Suprapubic skin (tissue), 4 donors: ENCODE measurements at regions not wholly inside any gene's neighbourhood (a gene's known extent, or its start where the extent isn't known, plus 50 kb on each side); places are given as distances from the start of the nearest gene placed in this dataset.
"Not testable (repeated sequence)": the region's sequence is repeated elsewhere in the genome, so short reads cannot be mapped to it uniquely, and the experiment has no call there.

ENCODE experiments used
- DNase-seq, 2 donors: peaks; one replicate each; pipeline ENCODE4 v3.0.0-alpha.2; 2019; ENCODE audit warnings: low spot score in 2 of 2
- H3K27ac ChIP-seq: fragments of 200-600 bp; sonication (generic); one replicate; pipeline ENCODE4 v1.5.1; 2019
- H3K27me3 ChIP-seq: fragments of 200-600 bp; sonication (generic); one replicate; pipeline ENCODE4 v1.5.1; 2019
- H3K36me3 ChIP-seq: fragments of 200-600 bp; sonication (generic); one replicate; pipeline ENCODE4 v1.5.1; 2019
- H3K4me1 ChIP-seq: fragments of 200-600 bp; sonication (generic); one replicate; pipeline ENCODE4 v1.5.1; 2019
- H3K4me3 ChIP-seq: fragments of 200-600 bp; sonication (generic); one replicate; pipeline ENCODE4 v1.5.1; 2019; ENCODE audit warnings: mild to moderate bottlenecking
- H3K9me3 ChIP-seq: fragments of 200-600 bp; sonication (generic); one replicate; pipeline ENCODE4 v1.5.1; 2019
- WGBS: methylation state at CpG from one replicate; pipeline ENCODE4 v1.1.5; 2018; 5-methylcytosine and 5-hydroxymethylcytosine counted together
- TF ChIP-seq, protein P1 (sequence below), 2 donors: fragments of 200-600 bp in 1 of 2; fragments of 450-650 bp in 1 of 2; sonication (generic) in 1 of 2; IDR thresholded peaks; one replicate each; pipeline ENCODE4 v1.5.1; 2016 to 2019; ENCODE audit warnings: antibody characterized with exemption in 2 of 2, mild to moderate bottlenecking in 1 of 2, moderate library complexity in 1 of 2

DNA sequence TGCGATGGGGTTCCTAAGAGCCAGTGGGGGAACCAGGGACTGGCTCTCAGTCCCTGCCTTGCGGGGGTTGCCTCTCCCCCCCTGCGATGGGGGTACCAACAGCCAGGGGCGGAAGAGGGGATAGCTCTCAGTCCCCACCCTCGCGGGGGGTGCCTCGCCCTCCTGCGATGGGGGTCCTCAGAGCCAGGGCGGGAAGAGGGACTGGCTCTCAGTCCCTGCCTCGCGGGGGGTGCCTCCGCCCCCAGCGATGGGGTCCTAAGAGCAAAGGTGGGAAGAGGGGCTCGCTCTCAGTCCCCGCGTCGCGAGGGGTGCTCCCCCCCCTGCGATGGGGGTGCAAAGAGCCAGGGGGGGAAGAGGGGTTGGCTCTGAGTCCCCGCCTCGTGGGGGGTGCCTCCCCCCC lies 162.0 kb downstream of the ATP6V0E2 start:
- 97% methylated on average over 6 of the region's 21 CpGs for WGBS
- not testable (repeated sequence) for DNase-seq, H3K4me3 ChIP-seq, H3K27ac ChIP-seq, H3K4me1 ChIP-seq, H3K36me3 ChIP-seq, H3K9me3 ChIP-seq
- H3K27me3 ChIP-seq = peaks cover 12% of the 10 kb centered on the region

DNA sequence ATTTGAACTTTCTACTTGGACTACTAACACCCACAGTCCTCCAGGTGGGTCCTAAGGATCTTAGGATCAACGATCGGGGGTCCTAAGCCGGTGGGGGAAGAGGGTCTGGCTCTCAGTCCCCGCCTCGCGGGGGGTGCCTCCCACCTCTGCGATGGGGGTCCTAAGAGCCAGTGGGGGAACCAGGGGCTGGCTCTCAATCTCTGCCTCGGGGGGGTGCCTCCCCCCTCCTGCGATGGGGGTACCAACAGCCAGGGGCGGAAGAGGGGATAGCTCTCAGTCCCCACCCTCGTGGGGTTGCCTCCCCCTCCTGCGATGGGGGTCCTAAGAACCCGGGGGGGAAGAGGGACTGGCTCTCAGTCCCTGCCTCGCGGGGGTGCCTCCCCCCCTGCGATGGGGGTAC lies 165.3 kb downstream of the ATP6V0E2 start:
- WGBS = no CpG with 5 or more reads among the region's 16 CpGs

DNA sequence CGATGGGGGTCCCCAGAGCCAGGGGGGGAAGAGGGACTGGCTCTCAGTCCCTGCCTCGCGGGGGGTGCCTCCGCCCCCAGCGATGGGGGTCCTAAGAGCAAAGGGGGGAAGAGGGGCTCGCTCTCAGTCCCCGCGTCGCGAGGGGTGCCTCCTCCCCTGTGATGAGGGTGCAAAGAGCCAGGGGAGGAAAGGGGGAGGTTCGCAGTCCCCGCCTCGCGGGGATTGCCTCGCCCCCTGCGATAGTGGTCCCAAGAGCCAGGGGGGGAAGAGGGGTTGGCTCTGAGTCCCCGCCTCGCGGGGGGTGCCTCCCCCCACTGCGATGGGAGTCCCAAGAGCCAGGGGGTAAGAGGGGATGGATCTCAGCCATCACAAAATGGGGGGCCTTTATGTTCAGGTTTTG lies 168.5 kb downstream of the ATP6V0E2 start:
- not testable (repeated sequence) for H3K4me3 ChIP-seq, DNase-seq, H3K27ac ChIP-seq, H3K4me1 ChIP-seq, H3K36me3 ChIP-seq, H3K9me3 ChIP-seq
- no CpG with 5 or more reads among the region's 20 CpGs for WGBS
- H3K27me3 ChIP-seq = peaks cover 16% of the 10 kb centered on the region

More for the DNA sequence above, 165.3 kb downstream of the ATP6V0E2 start:
- H3K4me1 ChIP-seq, H3K36me3 ChIP-seq, H3K4me3 ChIP-seq, H3K27ac ChIP-seq, DNase-seq, H3K9me3 ChIP-seq: not testable (repeated sequence)
- H3K27me3 ChIP-seq = peaks cover 12% of the 10 kb centered on the region

DNA sequence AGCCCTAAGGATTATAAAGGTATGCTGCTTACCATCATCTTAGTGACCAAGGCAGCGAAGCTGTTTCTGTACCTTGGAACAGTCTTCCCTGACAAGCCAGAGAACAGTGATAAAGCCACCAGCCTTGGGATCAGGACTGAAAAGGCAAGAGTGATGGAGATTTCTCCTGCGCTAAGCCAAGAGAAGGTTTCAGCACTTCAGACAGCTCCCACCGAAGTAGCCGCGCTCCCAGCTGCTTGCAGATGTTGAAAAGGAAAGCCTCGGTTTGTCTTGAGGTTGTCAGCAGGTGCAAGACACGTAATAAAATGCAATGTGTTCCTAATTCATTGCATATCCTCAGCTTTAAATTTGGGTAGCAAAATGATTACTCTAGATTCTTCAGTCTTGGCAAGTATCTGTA lies 171.0 kb downstream of the ATP6V0E2 start:
- Histone ChIP-seq H3K4me1 (peaks cover 22% of the 10 kb centered on the region), H3K27me3 (peaks cover 23% of the 10 kb centered on the region)
- not testable (repeated sequence) for DNase-seq, H3K4me3 ChIP-seq, H3K9me3 ChIP-seq, H3K27ac ChIP-seq, H3K36me3 ChIP-seq
- 11% methylated on average over 7 of the region's 7 CpGs for WGBS

DNA sequence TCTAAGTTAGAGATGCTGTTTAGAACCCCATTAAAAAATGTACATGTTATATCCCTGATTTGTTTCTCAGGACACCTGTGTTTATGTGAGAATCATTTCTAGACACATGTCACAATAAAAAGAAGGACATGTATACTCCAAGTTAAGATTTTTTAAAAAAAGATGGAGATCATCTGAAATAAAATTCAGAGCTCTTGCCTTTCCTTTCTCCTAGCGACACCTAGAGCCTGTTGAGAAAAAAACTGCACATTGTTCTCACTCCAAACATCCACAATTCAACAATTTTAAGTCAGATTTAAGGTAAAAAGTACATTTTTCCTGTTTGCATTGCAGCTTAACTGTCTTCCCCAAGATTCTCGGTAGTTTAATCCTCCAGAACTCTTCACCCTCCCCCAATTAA lies 171.8 kb downstream of the ATP6V0E2 start:
- Histone ChIP-seq H3K27me3 (peaks cover 23% of the 10 kb centered on the region), H3K4me1 (peaks cover 22% of the 10 kb centered on the region)
- H3K36me3 ChIP-seq, H3K4me3 ChIP-seq, H3K27ac ChIP-seq, DNase-seq, H3K9me3 ChIP-seq: not testable (repeated sequence)
- WGBS = 45% methylated on average over 2 of the region's 2 CpGs

DNA sequence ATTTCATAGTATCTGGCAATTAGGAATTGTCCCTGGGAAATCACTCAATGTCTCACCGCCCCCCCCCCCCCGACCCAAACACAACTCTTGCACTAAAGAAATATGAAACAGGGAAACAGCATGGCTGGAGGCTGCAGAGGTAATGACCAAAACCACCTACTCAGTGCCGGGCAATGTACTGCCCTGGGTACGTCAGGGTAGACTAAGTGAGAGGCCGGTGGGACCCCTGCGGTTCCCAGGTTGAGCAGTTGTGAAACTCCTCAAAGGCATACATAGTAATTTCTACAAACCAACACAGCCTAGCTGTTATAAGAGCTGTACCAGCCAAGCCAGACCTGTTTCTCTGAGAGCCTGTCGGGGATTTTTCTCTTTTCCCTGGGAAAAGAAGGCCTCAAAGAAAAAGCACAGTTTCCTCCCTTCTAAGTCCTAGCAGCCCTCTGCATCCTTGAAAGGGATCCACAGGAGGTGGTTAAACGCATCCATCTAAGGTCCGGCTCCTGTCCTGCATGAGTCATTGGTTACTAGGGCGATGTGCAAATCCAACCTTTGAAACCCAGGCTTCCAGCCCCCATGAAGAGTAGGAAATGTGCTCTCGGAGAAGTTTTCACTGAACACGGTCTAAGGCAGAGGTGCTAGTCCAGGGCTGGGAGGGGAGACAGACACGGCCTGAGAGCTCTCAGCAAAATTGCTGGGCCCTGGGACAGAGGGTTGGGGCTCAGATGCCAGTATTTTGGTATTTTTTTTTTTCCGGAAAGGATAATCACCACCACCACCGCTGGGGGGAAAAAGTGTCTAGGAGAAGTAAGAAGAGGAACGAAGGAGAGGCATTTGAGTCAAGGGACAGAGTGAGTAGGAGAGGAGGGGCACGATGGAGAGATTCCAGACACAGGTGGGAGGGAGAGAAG lies 172.8 kb downstream of the ATP6V0E2 start:
- not testable (repeated sequence) for H3K36me3 ChIP-seq, H3K27ac ChIP-seq, H3K4me3 ChIP-seq, DNase-seq, H3K9me3 ChIP-seq
- H3K27me3 ChIP-seq = peaks cover 23% of the 10 kb centered on the region
- H3K4me1 ChIP-seq = peaks cover 22% of the 10 kb centered on the region
- 29% methylated on average over 9 of the region's 17 CpGs for WGBS

DNA sequence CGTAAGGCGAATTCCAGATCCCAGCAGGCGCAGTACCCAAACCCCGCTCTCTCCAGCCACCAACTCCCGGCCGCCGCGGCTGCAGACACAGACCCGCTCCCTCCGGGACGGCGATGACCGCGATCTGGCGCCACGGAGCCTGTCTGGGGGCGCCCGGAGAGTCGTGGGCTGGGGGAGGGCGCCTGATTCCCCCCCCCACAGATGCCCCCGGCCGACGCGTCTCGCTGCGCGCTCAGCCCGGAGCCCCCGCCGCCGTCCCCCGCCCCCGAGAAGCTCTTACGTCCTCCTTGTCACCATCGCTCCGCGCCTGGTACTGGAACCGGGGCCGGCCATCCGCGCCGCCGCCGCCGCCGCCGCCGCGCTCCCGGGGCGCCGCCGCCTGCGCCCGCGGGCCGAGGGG lies 173.6 kb downstream of the ATP6V0E2 start:
- Histone ChIP-seq H3K4me3 (peak overlapping the region; percentile 55), H3K27me3 (peaks cover 23% of the 10 kb centered on the region), H3K4me1 (peaks cover 22% of the 10 kb centered on the region)
- 0% methylated on average over 2 of the region's 57 CpGs for WGBS
- not testable (repeated sequence) for H3K9me3 ChIP-seq, H3K27ac ChIP-seq, DNase-seq, H3K36me3 ChIP-seq

DNA sequence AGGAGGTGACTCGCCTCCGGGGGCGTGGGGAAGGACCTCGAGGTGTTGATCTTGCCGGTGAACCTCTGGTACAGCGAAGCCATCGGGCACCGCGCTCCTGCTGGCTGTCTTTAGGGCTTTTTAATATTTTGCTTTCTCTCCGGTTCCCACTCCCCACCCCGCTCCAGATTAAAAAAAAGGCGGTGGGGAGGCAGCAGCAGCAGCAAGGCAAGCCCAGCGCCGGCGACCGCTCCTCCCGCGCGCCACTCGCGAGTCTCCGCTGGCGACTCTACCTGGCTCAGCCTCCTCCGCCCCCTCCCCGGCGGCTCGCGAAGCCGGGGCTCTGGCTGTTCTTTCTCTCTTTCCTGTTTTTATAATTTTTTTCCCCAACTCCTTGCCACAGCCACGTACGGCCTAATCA lies 174.0 kb downstream of the ATP6V0E2 start:
- WGBS = 2% methylated on average over 22 of the region's 31 CpGs
- not testable (repeated sequence) for H3K36me3 ChIP-seq, H3K9me3 ChIP-seq, DNase-seq, H3K27ac ChIP-seq
- H3K4me1 ChIP-seq = peaks cover 22% of the 10 kb centered on the region
- peaks cover 23% of the 10 kb centered on the region for H3K27me3 ChIP-seq
- H3K4me3 ChIP-seq = peak overlapping the region; percentile 55

DNA sequence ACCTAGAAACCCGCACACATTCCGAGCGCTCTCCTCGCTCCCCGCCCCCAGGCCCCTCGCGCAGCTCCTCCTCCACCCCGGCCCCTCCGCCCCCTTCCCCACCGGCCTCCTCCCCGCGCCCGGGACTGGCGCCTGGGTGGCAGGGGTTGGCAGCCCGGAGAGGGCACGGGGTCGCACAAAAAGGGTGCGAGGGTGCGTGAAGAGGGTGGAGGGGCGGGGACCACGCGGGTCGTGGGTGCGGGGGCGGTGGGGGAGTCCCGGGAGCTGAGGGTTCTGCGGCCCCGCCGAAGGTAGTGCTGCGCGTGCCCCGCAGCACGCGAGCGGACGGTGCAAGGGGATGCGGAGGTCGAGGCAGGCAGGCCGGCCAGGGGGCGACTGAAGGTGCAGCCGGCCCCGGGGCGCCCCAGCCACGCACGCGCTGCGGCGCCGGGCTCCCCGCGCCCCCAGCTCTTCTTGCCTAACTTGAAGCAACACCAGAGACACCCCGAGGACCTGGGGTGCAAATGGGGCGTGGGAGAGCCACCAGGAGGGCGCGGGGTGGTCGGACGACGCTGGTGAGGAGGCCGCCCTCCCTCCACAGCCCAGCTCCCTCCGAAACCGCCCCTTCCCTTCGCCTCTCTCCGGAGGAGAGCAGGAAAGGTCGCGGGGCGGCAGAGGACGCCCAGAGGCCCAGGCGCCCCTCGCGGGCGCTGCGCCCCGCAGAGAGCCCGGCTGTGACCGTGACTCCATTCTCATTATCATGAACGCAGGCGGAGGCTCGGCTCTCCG lies 174.7 kb downstream of the ATP6V0E2 start:
- not testable (repeated sequence) for H3K9me3 ChIP-seq, H3K36me3 ChIP-seq, H3K27ac ChIP-seq, DNase-seq
- peaks cover 22% of the 10 kb centered on the region for H3K4me1 ChIP-seq
- peaks cover 23% of the 10 kb centered on the region for H3K27me3 ChIP-seq
- 0% methylated on average over 7 of the region's 79 CpGs for WGBS
- H3K4me3 ChIP-seq = peak overlapping the region; percentile 55

DNA sequence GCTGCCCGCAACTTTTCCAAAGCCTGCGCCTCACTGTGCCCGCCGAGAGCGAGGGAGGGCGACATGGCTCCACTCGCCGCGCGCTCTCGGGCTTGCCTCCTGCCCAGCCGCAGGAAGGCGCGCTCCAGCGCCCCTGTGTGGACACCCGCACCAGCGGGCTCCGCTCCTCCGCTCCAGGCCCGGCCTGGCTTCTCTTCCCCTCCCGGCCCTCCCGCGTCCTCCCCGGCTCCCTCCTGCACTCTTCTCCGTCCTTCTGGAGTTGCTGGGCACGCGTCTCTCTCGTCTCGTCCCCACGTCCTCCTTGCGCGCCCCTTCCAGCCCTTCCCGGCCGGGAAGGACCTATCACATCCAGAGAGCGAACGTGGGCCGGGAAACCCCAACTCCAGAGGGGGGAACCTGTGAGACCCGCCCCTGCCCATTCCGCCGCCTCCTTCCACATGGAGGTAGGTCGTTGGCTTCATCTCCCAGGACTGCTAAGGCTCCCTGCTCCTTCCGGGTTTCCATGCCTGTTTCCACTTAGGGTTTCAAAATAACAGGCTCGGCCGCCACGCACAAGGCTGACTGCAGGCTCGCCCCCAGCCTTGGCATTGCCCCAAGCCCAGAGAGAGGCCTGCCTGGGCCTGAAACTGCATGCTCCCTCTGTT lies 175.4 kb downstream of the ATP6V0E2 start:
- H3K36me3 ChIP-seq, H3K9me3 ChIP-seq: not testable (repeated sequence)
- peaks cover 22% of the 10 kb centered on the region for H3K4me1 ChIP-seq
- H3K27ac ChIP-seq = peak overlapping the region; percentile 34
- 7% methylated on average over 23 of the region's 46 CpGs for WGBS
- DNase-seq = peak; percentile 73 to 85
- peak overlapping the region; percentile 55 for H3K4me3 ChIP-seq
- peaks cover 24% of the 10 kb centered on the region for H3K27me3 ChIP-seq
- TF ChIP-seq, protein P1, sequence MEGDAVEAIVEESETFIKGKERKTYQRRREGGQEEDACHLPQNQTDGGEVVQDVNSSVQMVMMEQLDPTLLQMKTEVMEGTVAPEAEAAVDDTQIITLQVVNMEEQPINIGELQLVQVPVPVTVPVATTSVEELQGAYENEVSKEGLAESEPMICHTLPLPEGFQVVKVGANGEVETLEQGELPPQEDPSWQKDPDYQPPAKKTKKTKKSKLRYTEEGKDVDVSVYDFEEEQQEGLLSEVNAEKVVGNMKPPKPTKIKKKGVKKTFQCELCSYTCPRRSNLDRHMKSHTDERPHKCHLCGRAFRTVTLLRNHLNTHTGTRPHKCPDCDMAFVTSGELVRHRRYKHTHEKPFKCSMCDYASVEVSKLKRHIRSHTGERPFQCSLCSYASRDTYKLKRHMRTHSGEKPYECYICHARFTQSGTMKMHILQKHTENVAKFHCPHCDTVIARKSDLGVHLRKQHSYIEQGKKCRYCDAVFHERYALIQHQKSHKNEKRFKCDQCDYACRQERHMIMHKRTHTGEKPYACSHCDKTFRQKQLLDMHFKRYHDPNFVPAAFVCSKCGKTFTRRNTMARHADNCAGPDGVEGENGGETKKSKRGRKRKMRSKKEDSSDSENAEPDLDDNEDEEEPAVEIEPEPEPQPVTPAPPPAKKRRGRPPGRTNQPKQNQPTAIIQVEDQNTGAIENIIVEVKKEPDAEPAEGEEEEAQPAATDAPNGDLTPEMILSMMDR (IDR thresholded peaks at IDR 0.05) = peak in 1 of 2 donors; percentile 37

DNA sequence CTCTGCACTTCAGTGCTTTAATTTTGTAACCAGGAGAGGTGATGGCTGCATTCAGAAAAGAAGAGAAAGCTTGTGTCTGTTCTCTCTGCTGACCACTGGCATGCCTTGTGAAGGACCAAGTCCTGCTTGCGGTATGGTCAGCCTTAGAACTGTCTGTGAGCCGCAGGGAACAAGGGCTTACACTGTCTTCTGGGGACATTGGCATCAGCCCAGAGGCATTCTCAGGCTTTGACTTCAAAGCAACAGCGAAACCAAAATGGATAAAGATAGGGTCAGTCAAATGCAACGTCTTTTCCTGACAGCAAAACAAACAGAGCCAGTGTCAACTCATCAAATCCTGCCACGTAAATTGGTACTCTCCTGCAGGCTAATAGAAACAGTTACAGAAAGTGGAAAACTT lies 179.6 kb downstream of the ATP6V0E2 start:
- not testable (repeated sequence) for H3K36me3 ChIP-seq, H3K27ac ChIP-seq, H3K9me3 ChIP-seq, H3K4me3 ChIP-seq, DNase-seq
- H3K4me1 ChIP-seq = peaks cover 10% of the 10 kb centered on the region
- 68% methylated on average over 5 of the region's 5 CpGs for WGBS
- peaks cover 11% of the 10 kb centered on the region for H3K27me3 ChIP-seq

DNA sequence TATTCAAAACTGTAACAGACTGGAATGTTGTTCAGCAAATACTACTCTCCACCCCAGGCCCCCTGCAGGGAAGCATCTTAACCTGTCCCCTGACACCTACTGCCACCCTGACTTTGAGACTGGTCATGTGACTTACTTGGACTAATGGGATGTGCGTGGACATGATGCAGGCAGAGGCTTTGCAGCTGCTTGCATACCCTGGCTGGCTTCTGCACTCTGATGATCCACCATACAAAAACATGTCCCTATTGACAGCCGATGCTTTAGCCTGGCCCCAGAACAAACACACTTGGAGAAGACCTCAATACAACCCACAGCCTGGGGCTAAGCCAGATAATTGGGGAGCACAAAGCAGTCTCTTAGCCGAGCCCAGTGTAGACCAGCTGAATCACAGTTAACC lies 180.5 kb downstream of the ATP6V0E2 start:
- H3K9me3 ChIP-seq, H3K27ac ChIP-seq, H3K4me1 ChIP-seq, DNase-seq, H3K27me3 ChIP-seq, H3K4me3 ChIP-seq, H3K36me3 ChIP-seq: not testable (repeated sequence)
- 43% methylated on average over 3 of the region's 3 CpGs for WGBS
